ENCODE measurements at regions not wholly inside any gene's neighbourhood (a gene's known extent, or its start where the extent isn't known, plus 50 kb on each side); places are given as distances from the start of the nearest gene placed in this dataset.

GRCh38 chr1:68904477-68904876 lies 407.6 kb upstream of the DEPDC1 start:
- TF ChIP-seq, protein P1, sequence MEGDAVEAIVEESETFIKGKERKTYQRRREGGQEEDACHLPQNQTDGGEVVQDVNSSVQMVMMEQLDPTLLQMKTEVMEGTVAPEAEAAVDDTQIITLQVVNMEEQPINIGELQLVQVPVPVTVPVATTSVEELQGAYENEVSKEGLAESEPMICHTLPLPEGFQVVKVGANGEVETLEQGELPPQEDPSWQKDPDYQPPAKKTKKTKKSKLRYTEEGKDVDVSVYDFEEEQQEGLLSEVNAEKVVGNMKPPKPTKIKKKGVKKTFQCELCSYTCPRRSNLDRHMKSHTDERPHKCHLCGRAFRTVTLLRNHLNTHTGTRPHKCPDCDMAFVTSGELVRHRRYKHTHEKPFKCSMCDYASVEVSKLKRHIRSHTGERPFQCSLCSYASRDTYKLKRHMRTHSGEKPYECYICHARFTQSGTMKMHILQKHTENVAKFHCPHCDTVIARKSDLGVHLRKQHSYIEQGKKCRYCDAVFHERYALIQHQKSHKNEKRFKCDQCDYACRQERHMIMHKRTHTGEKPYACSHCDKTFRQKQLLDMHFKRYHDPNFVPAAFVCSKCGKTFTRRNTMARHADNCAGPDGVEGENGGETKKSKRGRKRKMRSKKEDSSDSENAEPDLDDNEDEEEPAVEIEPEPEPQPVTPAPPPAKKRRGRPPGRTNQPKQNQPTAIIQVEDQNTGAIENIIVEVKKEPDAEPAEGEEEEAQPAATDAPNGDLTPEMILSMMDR (IDR thresholded peaks at IDR 0.05) = no peak
- TF ChIP-seq POLR2A (IDR thresholded peaks at IDR 0.05) (no peak), EP300 (IDR thresholded peaks at IDR 0.05) (no peak)
